ENCODE measurements at regions not wholly inside any gene's neighbourhood (a gene's known extent, or its start where the extent isn't known, plus 50 kb on each side); places are given as distances from the start of the nearest gene placed in this dataset.

DNA sequence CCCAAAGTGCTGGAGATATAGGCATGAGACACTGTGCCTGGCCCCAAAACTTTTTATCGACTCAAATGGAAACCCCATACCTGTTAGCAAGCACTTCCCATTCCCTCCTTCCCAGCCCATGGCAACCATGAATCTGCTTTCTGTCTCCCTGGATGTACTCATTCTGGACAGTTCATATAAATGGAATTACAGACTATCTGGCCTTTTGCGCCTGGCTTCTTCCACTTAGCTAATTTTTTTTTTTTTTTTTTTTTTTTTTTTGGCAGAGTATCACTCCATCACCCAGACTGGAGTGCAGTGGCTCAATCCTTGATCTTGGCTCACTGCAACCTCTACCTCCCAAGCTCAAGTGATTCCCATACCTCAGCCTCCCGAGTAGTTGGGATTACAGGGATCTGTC is 134.5 kb upstream of the MED13L start:
- Mint-ChIP-seq H3K4me3 (ENCODE audit: unreplicated experiment) (no peak overlapping the region), H3K9me3 (ENCODE audit: unreplicated experiment) (no peaks in the 10 kb centered on the region), H3K27me3 (ENCODE audit: unreplicated experiment) (peaks cover 2% of the 10 kb centered on the region), H3K4me1 (ENCODE audit: unreplicated experiment) (peaks cover 8% of the 10 kb centered on the region), H3K27ac (ENCODE audit: unreplicated experiment) (no peak overlapping the region), H3K36me3 (ENCODE audit: low read depth, unreplicated experiment) (no peaks in the 10 kb centered on the region)
- no peak for TF ChIP-seq CTCF (IDR thresholded peaks at IDR 0.05; ENCODE audit: unreplicated experiment)
- no peak for DNase-seq (ENCODE audit: low spot score)

GRCh38 chr12:116414891-116415290 is 137.4 kb upstream of the MED13L start:
- no peak for DNase-seq (ENCODE audit: low spot score)
- no peaks in the 10 kb centered on the region for H3K36me3 Mint-ChIP-seq (ENCODE audit: low read depth, unreplicated experiment)
- H3K9me3 Mint-ChIP-seq (ENCODE audit: unreplicated experiment): no peaks in the 10 kb centered on the region
- H3K4me3 Mint-ChIP-seq (ENCODE audit: unreplicated experiment): no peak overlapping the region
- H3K4me1 Mint-ChIP-seq (ENCODE audit: unreplicated experiment): peaks cover 8% of the 10 kb centered on the region
- peaks cover 2% of the 10 kb centered on the region for H3K27me3 Mint-ChIP-seq (ENCODE audit: unreplicated experiment)
- TF ChIP-seq CTCF (IDR thresholded peaks at IDR 0.05; ENCODE audit: unreplicated experiment): no peak
- H3K27ac Mint-ChIP-seq (ENCODE audit: unreplicated experiment): no peak overlapping the region

GRCh38 chr12:116415408-116416108 is 138.1 kb upstream of the MED13L start:
- Mint-ChIP-seq H3K27me3 (ENCODE audit: unreplicated experiment) (peaks cover 2% of the 10 kb centered on the region), H3K27ac (ENCODE audit: unreplicated experiment) (no peak overlapping the region), H3K36me3 (ENCODE audit: low read depth, unreplicated experiment) (no peaks in the 10 kb centered on the region), H3K4me3 (ENCODE audit: unreplicated experiment) (no peak overlapping the region), H3K4me1 (ENCODE audit: unreplicated experiment) (peaks cover 6% of the 10 kb centered on the region), H3K9me3 (ENCODE audit: unreplicated experiment) (no peaks in the 10 kb centered on the region)
- no peak for DNase-seq (ENCODE audit: low spot score)
- TF ChIP-seq CTCF (IDR thresholded peaks at IDR 0.05; ENCODE audit: unreplicated experiment): no peak

- Mint-ChIP-seq H3K27me3 (ENCODE audit: unreplicated experiment) (peaks cover 2% of the 10 kb centered on the region), H3K36me3 (ENCODE audit: low read depth, unreplicated experiment) (no peaks in the 10 kb centered on the region), H3K4me3 (ENCODE audit: unreplicated experiment) (no peak overlapping the region), H3K9me3 (ENCODE audit: unreplicated experiment) (no peaks in the 10 kb centered on the region), H3K27ac (ENCODE audit: unreplicated experiment) (no peak overlapping the region), H3K4me1 (ENCODE audit: unreplicated experiment) (no peaks in the 10 kb centered on the region)
- no peak for DNase-seq (ENCODE audit: low spot score)
- no peak for TF ChIP-seq CTCF (IDR thresholded peaks at IDR 0.05; ENCODE audit: unreplicated experiment)
Measured at GRCh38 chr12:116416166-116416565, 138.7 kb upstream of the MED13L start.

GRCh38 chr12:116418551-116418950 is 140.6 kb upstream of the MAP1LC3B2 start:
- DNase-seq (ENCODE audit: low spot score): no peak
- H3K4me1 Mint-ChIP-seq (ENCODE audit: unreplicated experiment): no peaks in the 10 kb centered on the region
- H3K27ac Mint-ChIP-seq (ENCODE audit: unreplicated experiment): no peak overlapping the region
- H3K27me3 Mint-ChIP-seq (ENCODE audit: unreplicated experiment): peaks cover 2% of the 10 kb centered on the region
- TF ChIP-seq CTCF (IDR thresholded peaks at IDR 0.05; ENCODE audit: unreplicated experiment): no peak
- H3K9me3 Mint-ChIP-seq (ENCODE audit: unreplicated experiment): no peaks in the 10 kb centered on the region
- no peaks in the 10 kb centered on the region for H3K36me3 Mint-ChIP-seq (ENCODE audit: low read depth, unreplicated experiment)
- H3K4me3 Mint-ChIP-seq (ENCODE audit: unreplicated experiment): no peak overlapping the region

Data from endothelial cell (in vitro differentiated cells).